ENCODE measurements at regions not wholly inside any gene's neighbourhood (a gene's known extent, or its start where the extent isn't known, plus 50 kb on each side); places are given as distances from the start of the nearest gene placed in this dataset.
"Not testable (repeated sequence)": the region's sequence is repeated elsewhere in the genome, so short reads cannot be mapped to it uniquely, and the experiment has no call there.

DNA sequence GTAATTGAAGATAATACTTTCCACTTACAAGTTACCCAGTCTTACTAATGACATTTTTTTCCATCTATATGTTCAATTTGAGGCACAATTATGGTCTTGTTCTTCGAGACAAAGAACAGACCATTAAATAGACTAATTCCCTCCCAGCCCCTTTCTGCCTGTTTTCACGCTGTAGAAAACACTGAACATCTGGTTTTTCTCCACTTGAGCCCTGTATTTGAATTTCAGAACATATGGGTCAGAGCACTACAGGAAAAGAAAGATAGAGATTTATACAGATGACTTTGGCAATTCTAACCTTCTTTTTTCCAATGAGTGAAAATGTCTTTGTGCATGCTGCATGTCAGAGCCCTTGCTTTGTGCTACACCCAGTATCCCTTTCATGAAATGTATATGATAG, 506.9 kb downstream of the LRRC70 start:
- H3K4me2 ChIP-seq (ENCODE audit: low read length): no peak overlapping the region
- no peak overlapping the region for H2AFZ ChIP-seq (ENCODE audit: low read depth, low read length)
- H3K9ac ChIP-seq (ENCODE audit: low read length): no peak overlapping the region

DNA sequence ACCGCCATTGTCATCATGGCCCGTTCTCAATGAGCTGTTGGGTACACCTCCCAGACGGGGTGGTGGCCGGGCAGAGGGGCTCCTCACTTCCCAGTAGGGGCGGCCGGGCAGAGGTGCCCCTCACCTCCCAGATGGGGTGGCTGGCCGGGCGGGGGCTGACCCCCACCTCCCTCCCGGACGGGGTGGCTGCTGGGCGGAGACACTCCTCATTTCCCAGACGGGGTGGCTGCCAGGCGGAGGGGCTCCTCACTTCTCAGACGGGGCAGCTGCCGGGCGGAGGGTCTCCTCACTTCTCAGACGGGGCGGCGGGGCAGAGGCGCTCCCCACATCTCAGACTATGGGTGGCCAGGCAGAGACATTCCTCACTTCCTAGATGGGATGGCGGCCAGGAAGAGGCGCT, 505.1 kb downstream of the LRRC70 start:
- H3K9me3 ChIP-seq (ENCODE audit: low read length); H3K9ac ChIP-seq (ENCODE audit: low read length); H3K27ac ChIP-seq (ENCODE audit: low read length); H3F3A ChIP-seq (ENCODE audit: insufficient read depth, low read length, poor library complexity, severe bottlenecking); H3K27me3 ChIP-seq (ENCODE audit: insufficient read depth, low read depth, low read length); H3K9me2 ChIP-seq (ENCODE audit: insufficient read depth, low read length); H2AFZ ChIP-seq (ENCODE audit: low read depth, low read length); H3K36me3 ChIP-seq (ENCODE audit: insufficient read depth, low read length); H3K79me2 ChIP-seq (replicated peaks; ENCODE audit: insufficient read depth, low read length); H3K4me3 ChIP-seq (ENCODE audit: low read length); H3K4me2 ChIP-seq (ENCODE audit: low read length); H4K20me1 ChIP-seq (ENCODE audit: insufficient read depth): not testable (repeated sequence)

More for the DNA sequence above, 506.9 kb downstream of the LRRC70 start:
- no peaks in the 10 kb centered on the region for H3K9me2 ChIP-seq (ENCODE audit: insufficient read depth, low read length)
- no peaks in the 10 kb centered on the region for H3F3A ChIP-seq (ENCODE audit: insufficient read depth, low read length, poor library complexity, severe bottlenecking)
- TF ChIP-seq TAF1 (IDR thresholded peaks at IDR 0.05; ENCODE audit: low read depth): no peak
- H3K27me3 ChIP-seq (ENCODE audit: insufficient read depth, low read depth, low read length): no peaks in the 10 kb centered on the region
- H3K79me2 ChIP-seq (replicated peaks; ENCODE audit: insufficient read depth, low read length): no peaks in the 10 kb centered on the region
- H3K36me3 ChIP-seq (ENCODE audit: insufficient read depth, low read length): no peaks in the 10 kb centered on the region
- H3K9me3 ChIP-seq (ENCODE audit: low read length): no peaks in the 10 kb centered on the region
- H3K27ac ChIP-seq (ENCODE audit: low read length): no peak overlapping the region
- no peak overlapping the region for H3K4me3 ChIP-seq (ENCODE audit: low read length)
- H4K20me1 ChIP-seq (ENCODE audit: insufficient read depth): no peaks in the 10 kb centered on the region

DNA sequence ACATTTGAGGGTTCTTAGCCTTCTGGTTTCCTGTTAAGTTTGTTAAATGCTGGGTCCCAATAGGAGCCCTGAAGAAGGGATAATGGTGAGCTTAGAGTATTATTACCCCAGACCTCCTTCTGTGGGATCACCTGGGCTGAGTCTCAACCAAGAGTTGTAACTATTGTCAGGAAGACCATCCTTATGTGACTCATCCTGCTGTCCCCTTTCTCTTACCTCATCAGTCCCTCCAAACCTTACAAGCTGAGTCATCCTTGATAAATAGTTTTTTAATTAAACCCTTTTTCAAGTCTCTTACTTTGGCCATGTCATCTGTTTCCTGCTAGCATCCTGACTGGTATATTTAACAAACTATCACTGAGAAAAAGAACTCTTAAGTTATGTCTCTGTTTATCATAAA, 502.8 kb downstream of the LRRC70 start:
- no peaks in the 10 kb centered on the region for H3K9me3 ChIP-seq (ENCODE audit: low read length)
- TF ChIP-seq RAD21 (conservative IDR thresholded peaks at IDR 0.05) (no peak), EZH2 (IDR thresholded peaks at IDR 0.05; ENCODE audit: borderline replicate concordance, insufficient read depth, low read length, poor library complexity, severe bottlenecking) (no peak), EP300 (conservative IDR thresholded peaks at IDR 0.05; ENCODE audit: poor library complexity, severe bottlenecking) (no peak), TAF1 (IDR thresholded peaks at IDR 0.05; ENCODE audit: low read depth) (no peak), POLR2AphosphoS5 (IDR thresholded peaks at IDR 0.05) (no peak), SMC3 (conservative IDR thresholded peaks at IDR 0.05; ENCODE audit: poor library complexity) (no peak), MXI1 (conservative IDR thresholded peaks at IDR 0.05; ENCODE audit: poor library complexity, severe bottlenecking) (no peak)
- TF ChIP-seq, protein P1, sequence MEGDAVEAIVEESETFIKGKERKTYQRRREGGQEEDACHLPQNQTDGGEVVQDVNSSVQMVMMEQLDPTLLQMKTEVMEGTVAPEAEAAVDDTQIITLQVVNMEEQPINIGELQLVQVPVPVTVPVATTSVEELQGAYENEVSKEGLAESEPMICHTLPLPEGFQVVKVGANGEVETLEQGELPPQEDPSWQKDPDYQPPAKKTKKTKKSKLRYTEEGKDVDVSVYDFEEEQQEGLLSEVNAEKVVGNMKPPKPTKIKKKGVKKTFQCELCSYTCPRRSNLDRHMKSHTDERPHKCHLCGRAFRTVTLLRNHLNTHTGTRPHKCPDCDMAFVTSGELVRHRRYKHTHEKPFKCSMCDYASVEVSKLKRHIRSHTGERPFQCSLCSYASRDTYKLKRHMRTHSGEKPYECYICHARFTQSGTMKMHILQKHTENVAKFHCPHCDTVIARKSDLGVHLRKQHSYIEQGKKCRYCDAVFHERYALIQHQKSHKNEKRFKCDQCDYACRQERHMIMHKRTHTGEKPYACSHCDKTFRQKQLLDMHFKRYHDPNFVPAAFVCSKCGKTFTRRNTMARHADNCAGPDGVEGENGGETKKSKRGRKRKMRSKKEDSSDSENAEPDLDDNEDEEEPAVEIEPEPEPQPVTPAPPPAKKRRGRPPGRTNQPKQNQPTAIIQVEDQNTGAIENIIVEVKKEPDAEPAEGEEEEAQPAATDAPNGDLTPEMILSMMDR (IDR thresholded peaks at IDR 0.05; ENCODE audit: poor library complexity, severe bottlenecking): no peak
- TF ChIP-seq, protein P2, sequence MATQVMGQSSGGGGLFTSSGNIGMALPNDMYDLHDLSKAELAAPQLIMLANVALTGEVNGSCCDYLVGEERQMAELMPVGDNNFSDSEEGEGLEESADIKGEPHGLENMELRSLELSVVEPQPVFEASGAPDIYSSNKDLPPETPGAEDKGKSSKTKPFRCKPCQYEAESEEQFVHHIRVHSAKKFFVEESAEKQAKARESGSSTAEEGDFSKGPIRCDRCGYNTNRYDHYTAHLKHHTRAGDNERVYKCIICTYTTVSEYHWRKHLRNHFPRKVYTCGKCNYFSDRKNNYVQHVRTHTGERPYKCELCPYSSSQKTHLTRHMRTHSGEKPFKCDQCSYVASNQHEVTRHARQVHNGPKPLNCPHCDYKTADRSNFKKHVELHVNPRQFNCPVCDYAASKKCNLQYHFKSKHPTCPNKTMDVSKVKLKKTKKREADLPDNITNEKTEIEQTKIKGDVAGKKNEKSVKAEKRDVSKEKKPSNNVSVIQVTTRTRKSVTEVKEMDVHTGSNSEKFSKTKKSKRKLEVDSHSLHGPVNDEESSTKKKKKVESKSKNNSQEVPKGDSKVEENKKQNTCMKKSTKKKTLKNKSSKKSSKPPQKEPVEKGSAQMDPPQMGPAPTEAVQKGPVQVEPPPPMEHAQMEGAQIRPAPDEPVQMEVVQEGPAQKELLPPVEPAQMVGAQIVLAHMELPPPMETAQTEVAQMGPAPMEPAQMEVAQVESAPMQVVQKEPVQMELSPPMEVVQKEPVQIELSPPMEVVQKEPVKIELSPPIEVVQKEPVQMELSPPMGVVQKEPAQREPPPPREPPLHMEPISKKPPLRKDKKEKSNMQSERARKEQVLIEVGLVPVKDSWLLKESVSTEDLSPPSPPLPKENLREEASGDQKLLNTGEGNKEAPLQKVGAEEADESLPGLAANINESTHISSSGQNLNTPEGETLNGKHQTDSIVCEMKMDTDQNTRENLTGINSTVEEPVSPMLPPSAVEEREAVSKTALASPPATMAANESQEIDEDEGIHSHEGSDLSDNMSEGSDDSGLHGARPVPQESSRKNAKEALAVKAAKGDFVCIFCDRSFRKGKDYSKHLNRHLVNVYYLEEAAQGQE (IDR thresholded peaks at IDR 0.05; ENCODE audit: borderline replicate concordance): no peak
- no peak overlapping the region for H2AFZ ChIP-seq (ENCODE audit: low read depth, low read length)
- H3F3A ChIP-seq (ENCODE audit: insufficient read depth, low read length, poor library complexity, severe bottlenecking): no peaks in the 10 kb centered on the region
- no peak overlapping the region for H3K4me3 ChIP-seq (ENCODE audit: low read length)
- H3K27ac ChIP-seq (ENCODE audit: low read length): no peak overlapping the region
- H3K9me2 ChIP-seq (ENCODE audit: insufficient read depth, low read length): no peaks in the 10 kb centered on the region
- no peaks in the 10 kb centered on the region for H3K79me2 ChIP-seq (replicated peaks; ENCODE audit: insufficient read depth, low read length)
- no peak overlapping the region for H3K4me2 ChIP-seq (ENCODE audit: low read length)
- no peak overlapping the region for H3K9ac ChIP-seq (ENCODE audit: low read length)
- H3K36me3 ChIP-seq (ENCODE audit: insufficient read depth, low read length): no peaks in the 10 kb centered on the region
- no peaks in the 10 kb centered on the region for H3K27me3 ChIP-seq (ENCODE audit: insufficient read depth, low read depth, low read length)
- no peaks in the 10 kb centered on the region for H4K20me1 ChIP-seq (ENCODE audit: insufficient read depth)
